WTC11 (cell line): ENCODE measurements at regions not wholly inside any gene's neighbourhood (a gene's known extent, or its start where the extent isn't known, plus 50 kb on each side); places are given as distances from the start of the nearest gene placed in this dataset.

Source experiments
- ATAC-seq: fragments of 200-7000 bp; cut with Tn5 transposase; 2 replicates; pipeline ENCODE4 v1.10.0; 2021; ENCODE audit warnings: mild to moderate bottlenecking, moderate library complexity
- CTCF ChIA-PET: fragments of 300-600 bp; sonication (Branson Sonifier 250); formaldehyde crosslinking; loops from one replicate; lab custom pipeline; 2021; ENCODE audit warnings: antibody characterized with exemption; lab: Charles Lee
- POLR2A ChIA-PET: fragments of 350-600 bp; sonication (Branson Sonifier 250); formaldehyde crosslinking; loops from one replicate; lab custom pipeline; 2021; ENCODE audit warnings: antibody characterized with exemption; lab: Charles Lee
- DNase-seq: peaks from one replicate; pipeline ENCODE4 v3.0.0; 2021; ENCODE audit warnings: low spot score
- H3K27ac Mint-ChIP-seq: 2 replicates; pipeline ENCODE4 v1.8.0; 2021; ENCODE audit warnings: mixed read lengths
- H3K27me3 Mint-ChIP-seq: 2 replicates; pipeline ENCODE4 v1.8.0; 2021; ENCODE audit warnings: low read depth, mild to moderate bottlenecking, moderate library complexity, mixed read lengths
- H3K36me3 Mint-ChIP-seq: 2 replicates; pipeline ENCODE4 v1.8.0; 2021; ENCODE audit warnings: mixed read lengths
- H3K4me1 Mint-ChIP-seq: 2 replicates; pipeline ENCODE4 v1.8.0; 2022; ENCODE audit warnings: mixed read lengths
- H3K4me3 Mint-ChIP-seq: 2 replicates; pipeline ENCODE4 v1.8.0; 2021; ENCODE audit warnings: mild to moderate bottlenecking, moderate library complexity, mixed read lengths
- H3K9me3 Mint-ChIP-seq: 2 replicates; pipeline ENCODE4 v1.8.0; 2021; ENCODE audit warnings: mixed read lengths
- E2F1 ChIP-seq: sonication (generic); formaldehyde crosslinking; IDR thresholded peaks from 2 replicates; pipeline ENCODE4 v1.8.0; 2022; ENCODE audit warnings: mild to moderate bottlenecking, missing genetic modification reagents
- EMX1 ChIP-seq: fragments of 250-450 bp; sonication (Bioruptor Pico); IDR thresholded peaks from 2 replicates; pipeline ENCODE4 v1.8.0; 2021; ENCODE audit warnings: mild to moderate bottlenecking
- FOXJ3 ChIP-seq: sonication (generic); formaldehyde crosslinking; IDR thresholded peaks from 2 replicates; pipeline ENCODE4 v1.9.0; 2021; ENCODE audit warnings: missing genetic modification reagents, mild to moderate bottlenecking, borderline replicate concordance
- HMGA2 ChIP-seq: fragments of 250-450 bp; sonication (Bioruptor Pico); IDR thresholded peaks from 2 replicates; pipeline ENCODE4 v1.4.0; 2021; ENCODE audit warnings: mild to moderate bottlenecking, moderate library complexity
- HMGXB4 ChIP-seq: sonication (generic); formaldehyde crosslinking; IDR thresholded peaks from 2 replicates; pipeline ENCODE4 v1.8.1; 2023; ENCODE audit warnings: mild to moderate bottlenecking, moderate library complexity, missing genetic modification reagents
- JUN ChIP-seq: sonication (generic); formaldehyde crosslinking; IDR thresholded peaks from 2 replicates; pipeline ENCODE4 v1.8.0; 2023; ENCODE audit warnings: mild to moderate bottlenecking, missing genetic modification reagents
- MXD4 ChIP-seq: fragments of 250-450 bp; sonication (Bioruptor Pico); IDR thresholded peaks from 2 replicates; pipeline ENCODE4 v1.8.0; 2021; ENCODE audit warnings: mild to moderate bottlenecking, moderate library complexity, borderline replicate concordance
- NFATC4 ChIP-seq: fragments of 250-450 bp; sonication (Bioruptor Pico); IDR thresholded peaks from 2 replicates; pipeline ENCODE4 v1.9.0; 2021; ENCODE audit warnings: mild to moderate bottlenecking
- NR3C1 ChIP-seq: sonication (generic); formaldehyde crosslinking; conservative IDR thresholded peaks from 2 replicates; pipeline ENCODE4 v1.8.1; 2023; ENCODE audit warnings: low read depth, mild to moderate bottlenecking, missing genetic modification reagents
- SMAD3 ChIP-seq: sonication (generic); formaldehyde crosslinking; IDR thresholded peaks from 2 replicates; pipeline ENCODE4 v1.8.0; 2022; ENCODE audit warnings: missing genetic modification reagents, mild to moderate bottlenecking, borderline replicate concordance
- TEAD1 ChIP-seq: sonication (generic); formaldehyde crosslinking; IDR thresholded peaks from 2 replicates; pipeline ENCODE4 v1.8.0; 2022; ENCODE audit warnings: mild to moderate bottlenecking, missing genetic modification reagents
- ZMAT4 ChIP-seq: fragments of 250-450 bp; sonication (Bioruptor Pico); IDR thresholded peaks from 2 replicates; pipeline ENCODE4 v1.9.0; 2021; ENCODE audit warnings: mild to moderate bottlenecking
- ZNF232 ChIP-seq: sonication (generic); formaldehyde crosslinking; IDR thresholded peaks from 2 replicates; pipeline ENCODE4 v1.8.0; 2022; ENCODE audit warnings: mild to moderate bottlenecking, missing genetic modification reagents
- ZNF423 ChIP-seq: fragments of 250-450 bp; sonication (Bioruptor Pico); IDR thresholded peaks from 2 replicates; pipeline ENCODE4 v2.1.2; 2022; ENCODE audit warnings: mild to moderate bottlenecking, moderate library complexity
- TF ChIP-seq, protein P1 (sequence below): fragments of 250-450 bp; sonication (Bioruptor Pico); IDR thresholded peaks from 2 replicates; pipeline ENCODE4 v2.1.2; 2022; ENCODE audit warnings: mild to moderate bottlenecking, moderate library complexity
- TF ChIP-seq, protein P2 (sequence below): fragments of 250-450 bp; sonication (Bioruptor Pico); IDR thresholded peaks from 2 replicates; pipeline ENCODE4 v1.8.0; 2021; ENCODE audit warnings: mild to moderate bottlenecking
- TF ChIP-seq, protein P3 (sequence below): sonication (generic); formaldehyde crosslinking; IDR thresholded peaks from 2 replicates; pipeline ENCODE4 v1.8.0; 2022; ENCODE audit warnings: missing genetic modification reagents

DNA sequence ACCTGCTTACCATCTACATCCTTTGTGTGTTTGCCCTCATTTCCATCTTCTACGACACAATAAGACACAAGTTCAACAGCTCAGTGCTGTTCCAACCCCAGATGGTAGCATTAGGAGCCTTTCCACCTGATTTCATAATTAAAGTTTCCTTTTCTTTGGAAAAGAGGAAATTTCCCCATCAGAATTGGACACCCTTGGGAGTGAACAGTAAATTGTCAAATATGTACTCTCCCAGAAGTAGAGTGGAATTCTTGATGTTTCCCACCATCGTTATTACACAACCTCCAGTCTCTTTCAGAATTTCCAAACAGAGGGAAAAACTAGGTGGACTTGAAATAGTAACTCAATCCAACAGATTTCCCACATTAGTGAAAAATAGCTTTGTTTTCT, 337.6 kb upstream of the OR4E1 start:
- H3K4me3 Mint-ChIP-seq = no peak overlapping the region
- H3K27ac Mint-ChIP-seq = no peak overlapping the region
- peaks cover 16% of the 10 kb centered on the region for H3K27me3 Mint-ChIP-seq
- TF ChIP-seq JUN (CRISPR knock-in tag) (no peak), FOXJ3 (CRISPR knock-in tag) (no peak), NFATC4 (CRISPR knock-in tag) (no peak), HMGA2 (CRISPR knock-in tag) (no peak), EMX1 (CRISPR knock-in tag) (no peak), NR3C1 (CRISPR knock-in tag) (no peak), ZNF232 (CRISPR knock-in tag) (no peak), HMGXB4 (no peak), E2F1 (CRISPR knock-in tag) (no peak), ZNF423 (CRISPR knock-in tag) (no peak), TEAD1 (CRISPR knock-in tag) (no peak), MXD4 (CRISPR knock-in tag) (no peak), SMAD3 (CRISPR knock-in tag) (no peak), ZMAT4 (no peak)
- TF ChIP-seq, protein P1, sequence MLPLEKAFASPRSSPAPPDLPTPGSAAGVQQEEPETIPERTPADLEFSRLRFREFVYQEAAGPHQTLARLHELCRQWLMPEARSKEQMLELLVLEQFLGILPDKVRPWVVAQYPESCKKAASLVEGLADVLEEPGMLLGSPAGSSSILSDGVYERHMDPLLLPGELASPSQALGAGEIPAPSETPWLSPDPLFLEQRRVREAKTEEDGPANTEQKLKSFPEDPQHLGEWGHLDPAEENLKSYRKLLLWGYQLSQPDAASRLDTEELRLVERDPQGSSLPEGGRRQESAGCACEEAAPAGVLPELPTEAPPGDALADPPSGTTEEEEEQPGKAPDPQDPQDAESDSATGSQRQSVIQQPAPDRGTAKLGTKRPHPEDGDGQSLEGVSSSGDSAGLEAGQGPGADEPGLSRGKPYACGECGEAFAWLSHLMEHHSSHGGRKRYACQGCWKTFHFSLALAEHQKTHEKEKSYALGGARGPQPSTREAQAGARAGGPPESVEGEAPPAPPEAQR (CRISPR knock-in tag) = no peak
- TF ChIP-seq, protein P2, sequence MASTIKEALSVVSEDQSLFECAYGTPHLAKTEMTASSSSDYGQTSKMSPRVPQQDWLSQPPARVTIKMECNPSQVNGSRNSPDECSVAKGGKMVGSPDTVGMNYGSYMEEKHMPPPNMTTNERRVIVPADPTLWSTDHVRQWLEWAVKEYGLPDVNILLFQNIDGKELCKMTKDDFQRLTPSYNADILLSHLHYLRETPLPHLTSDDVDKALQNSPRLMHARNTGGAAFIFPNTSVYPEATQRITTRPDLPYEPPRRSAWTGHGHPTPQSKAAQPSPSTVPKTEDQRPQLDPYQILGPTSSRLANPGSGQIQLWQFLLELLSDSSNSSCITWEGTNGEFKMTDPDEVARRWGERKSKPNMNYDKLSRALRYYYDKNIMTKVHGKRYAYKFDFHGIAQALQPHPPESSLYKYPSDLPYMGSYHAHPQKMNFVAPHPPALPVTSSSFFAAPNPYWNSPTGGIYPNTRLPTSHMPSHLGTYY (CRISPR knock-in tag) = no peak
- TF ChIP-seq, protein P3, sequence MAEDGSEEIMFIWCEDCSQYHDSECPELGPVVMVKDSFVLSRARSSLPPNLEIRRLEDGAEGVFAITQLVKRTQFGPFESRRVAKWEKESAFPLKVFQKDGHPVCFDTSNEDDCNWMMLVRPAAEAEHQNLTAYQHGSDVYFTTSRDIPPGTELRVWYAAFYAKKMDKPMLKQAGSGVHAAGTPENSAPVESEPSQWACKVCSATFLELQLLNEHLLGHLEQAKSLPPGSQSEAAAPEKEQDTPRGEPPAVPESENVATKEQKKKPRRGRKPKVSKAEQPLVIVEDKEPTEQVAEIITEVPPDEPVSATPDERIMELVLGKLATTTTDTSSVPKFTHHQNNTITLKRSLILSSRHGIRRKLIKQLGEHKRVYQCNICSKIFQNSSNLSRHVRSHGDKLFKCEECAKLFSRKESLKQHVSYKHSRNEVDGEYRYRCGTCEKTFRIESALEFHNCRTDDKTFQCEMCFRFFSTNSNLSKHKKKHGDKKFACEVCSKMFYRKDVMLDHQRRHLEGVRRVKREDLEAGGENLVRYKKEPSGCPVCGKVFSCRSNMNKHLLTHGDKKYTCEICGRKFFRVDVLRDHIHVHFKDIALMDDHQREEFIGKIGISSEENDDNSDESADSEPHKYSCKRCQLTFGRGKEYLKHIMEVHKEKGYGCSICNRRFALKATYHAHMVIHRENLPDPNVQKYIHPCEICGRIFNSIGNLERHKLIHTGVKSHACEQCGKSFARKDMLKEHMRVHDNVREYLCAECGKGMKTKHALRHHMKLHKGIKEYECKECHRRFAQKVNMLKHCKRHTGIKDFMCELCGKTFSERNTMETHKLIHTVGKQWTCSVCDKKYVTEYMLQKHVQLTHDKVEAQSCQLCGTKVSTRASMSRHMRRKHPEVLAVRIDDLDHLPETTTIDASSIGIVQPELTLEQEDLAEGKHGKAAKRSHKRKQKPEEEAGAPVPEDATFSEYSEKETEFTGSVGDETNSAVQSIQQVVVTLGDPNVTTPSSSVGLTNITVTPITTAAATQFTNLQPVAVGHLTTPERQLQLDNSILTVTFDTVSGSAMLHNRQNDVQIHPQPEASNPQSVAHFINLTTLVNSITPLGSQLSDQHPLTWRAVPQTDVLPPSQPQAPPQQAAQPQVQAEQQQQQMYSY (CRISPR knock-in tag) = no peak
- ChIA-PET CTCF (interaction anchor here (1.4 to 4.1 kb wide), 3 partner anchors 14 to 159 kb away, joined by 6 to 18 read pairs (median 9); no protein-coding TSS in a partner anchor), POLR2A (no interaction called here)
- H3K4me1 Mint-ChIP-seq = no peaks in the 10 kb centered on the region
- ATAC-seq (no peak), DNase-seq (no peak)
- H3K36me3 Mint-ChIP-seq = no peaks in the 10 kb centered on the region
- peaks cover 4% of the 10 kb centered on the region; the same call in 1 of the 2 replicates for H3K9me3 Mint-ChIP-seq
